ENCODE measurements at regions not wholly inside any gene's neighbourhood (a gene's known extent, or its start where the extent isn't known, plus 50 kb on each side); places are given as distances from the start of the nearest gene placed in this dataset.

DNA sequence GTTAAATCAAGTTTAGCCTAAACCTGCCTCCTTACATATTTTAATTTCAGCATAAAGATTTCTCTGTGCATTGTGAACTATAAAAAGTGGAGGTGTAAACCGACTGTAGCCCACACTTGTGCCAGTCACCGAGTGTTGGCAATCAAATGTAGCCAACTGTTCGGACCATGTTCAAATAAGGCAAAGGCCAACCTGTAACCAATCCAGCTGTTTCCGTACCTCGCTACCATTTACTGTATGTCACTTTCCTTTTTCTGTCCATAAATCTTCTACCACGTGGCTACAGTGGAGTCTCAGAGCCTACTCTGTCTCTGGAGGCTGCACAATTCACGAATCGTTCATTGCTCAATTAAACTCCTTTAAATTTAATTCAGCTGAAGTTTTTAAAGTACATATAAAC is 156.0 kb downstream of the SLC25A46 start (continued):
- TF ChIP-seq, protein P1, sequence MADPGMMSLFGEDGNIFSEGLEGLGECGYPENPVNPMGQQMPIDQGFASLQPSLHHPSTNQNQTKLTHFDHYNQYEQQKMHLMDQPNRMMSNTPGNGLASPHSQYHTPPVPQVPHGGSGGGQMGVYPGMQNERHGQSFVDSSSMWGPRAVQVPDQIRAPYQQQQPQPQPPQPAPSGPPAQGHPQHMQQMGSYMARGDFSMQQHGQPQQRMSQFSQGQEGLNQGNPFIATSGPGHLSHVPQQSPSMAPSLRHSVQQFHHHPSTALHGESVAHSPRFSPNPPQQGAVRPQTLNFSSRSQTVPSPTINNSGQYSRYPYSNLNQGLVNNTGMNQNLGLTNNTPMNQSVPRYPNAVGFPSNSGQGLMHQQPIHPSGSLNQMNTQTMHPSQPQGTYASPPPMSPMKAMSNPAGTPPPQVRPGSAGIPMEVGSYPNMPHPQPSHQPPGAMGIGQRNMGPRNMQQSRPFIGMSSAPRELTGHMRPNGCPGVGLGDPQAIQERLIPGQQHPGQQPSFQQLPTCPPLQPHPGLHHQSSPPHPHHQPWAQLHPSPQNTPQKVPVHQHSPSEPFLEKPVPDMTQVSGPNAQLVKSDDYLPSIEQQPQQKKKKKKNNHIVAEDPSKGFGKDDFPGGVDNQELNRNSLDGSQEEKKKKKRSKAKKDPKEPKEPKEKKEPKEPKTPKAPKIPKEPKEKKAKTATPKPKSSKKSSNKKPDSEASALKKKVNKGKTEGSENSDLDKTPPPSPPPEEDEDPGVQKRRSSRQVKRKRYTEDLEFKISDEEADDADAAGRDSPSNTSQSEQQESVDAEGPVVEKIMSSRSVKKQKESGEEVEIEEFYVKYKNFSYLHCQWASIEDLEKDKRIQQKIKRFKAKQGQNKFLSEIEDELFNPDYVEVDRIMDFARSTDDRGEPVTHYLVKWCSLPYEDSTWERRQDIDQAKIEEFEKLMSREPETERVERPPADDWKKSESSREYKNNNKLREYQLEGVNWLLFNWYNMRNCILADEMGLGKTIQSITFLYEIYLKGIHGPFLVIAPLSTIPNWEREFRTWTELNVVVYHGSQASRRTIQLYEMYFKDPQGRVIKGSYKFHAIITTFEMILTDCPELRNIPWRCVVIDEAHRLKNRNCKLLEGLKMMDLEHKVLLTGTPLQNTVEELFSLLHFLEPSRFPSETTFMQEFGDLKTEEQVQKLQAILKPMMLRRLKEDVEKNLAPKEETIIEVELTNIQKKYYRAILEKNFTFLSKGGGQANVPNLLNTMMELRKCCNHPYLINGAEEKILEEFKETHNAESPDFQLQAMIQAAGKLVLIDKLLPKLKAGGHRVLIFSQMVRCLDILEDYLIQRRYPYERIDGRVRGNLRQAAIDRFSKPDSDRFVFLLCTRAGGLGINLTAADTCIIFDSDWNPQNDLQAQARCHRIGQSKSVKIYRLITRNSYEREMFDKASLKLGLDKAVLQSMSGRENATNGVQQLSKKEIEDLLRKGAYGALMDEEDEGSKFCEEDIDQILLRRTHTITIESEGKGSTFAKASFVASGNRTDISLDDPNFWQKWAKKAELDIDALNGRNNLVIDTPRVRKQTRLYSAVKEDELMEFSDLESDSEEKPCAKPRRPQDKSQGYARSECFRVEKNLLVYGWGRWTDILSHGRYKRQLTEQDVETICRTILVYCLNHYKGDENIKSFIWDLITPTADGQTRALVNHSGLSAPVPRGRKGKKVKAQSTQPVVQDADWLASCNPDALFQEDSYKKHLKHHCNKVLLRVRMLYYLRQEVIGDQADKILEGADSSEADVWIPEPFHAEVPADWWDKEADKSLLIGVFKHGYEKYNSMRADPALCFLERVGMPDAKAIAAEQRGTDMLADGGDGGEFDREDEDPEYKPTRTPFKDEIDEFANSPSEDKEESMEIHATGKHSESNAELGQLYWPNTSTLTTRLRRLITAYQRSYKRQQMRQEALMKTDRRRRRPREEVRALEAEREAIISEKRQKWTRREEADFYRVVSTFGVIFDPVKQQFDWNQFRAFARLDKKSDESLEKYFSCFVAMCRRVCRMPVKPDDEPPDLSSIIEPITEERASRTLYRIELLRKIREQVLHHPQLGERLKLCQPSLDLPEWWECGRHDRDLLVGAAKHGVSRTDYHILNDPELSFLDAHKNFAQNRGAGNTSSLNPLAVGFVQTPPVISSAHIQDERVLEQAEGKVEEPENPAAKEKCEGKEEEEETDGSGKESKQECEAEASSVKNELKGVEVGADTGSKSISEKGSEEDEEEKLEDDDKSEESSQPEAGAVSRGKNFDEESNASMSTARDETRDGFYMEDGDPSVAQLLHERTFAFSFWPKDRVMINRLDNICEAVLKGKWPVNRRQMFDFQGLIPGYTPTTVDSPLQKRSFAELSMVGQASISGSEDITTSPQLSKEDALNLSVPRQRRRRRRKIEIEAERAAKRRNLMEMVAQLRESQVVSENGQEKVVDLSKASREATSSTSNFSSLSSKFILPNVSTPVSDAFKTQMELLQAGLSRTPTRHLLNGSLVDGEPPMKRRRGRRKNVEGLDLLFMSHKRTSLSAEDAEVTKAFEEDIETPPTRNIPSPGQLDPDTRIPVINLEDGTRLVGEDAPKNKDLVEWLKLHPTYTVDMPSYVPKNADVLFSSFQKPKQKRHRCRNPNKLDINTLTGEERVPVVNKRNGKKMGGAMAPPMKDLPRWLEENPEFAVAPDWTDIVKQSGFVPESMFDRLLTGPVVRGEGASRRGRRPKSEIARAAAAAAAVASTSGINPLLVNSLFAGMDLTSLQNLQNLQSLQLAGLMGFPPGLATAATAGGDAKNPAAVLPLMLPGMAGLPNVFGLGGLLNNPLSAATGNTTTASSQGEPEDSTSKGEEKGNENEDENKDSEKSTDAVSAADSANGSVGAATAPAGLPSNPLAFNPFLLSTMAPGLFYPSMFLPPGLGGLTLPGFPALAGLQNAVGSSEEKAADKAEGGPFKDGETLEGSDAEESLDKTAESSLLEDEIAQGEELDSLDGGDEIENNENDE (IDR thresholded peaks at IDR 0.05; ENCODE audit: insufficient replicate concordance, low read length), result no peak
- TF ChIP-seq EP300 (IDR thresholded peaks at IDR 0.05; ENCODE audit: borderline replicate concordance in 1 of 2, low read depth in 2 of 2, low read length in 2 of 2) (no peak), SP2 (IDR thresholded peaks at IDR 0.05; ENCODE audit: low read length) (no peak), SP4 (IDR thresholded peaks at IDR 0.05; ENCODE audit: low read length) (no peak), BCL11A (IDR thresholded peaks at IDR 0.05; ENCODE audit: low read depth in 2 of 2, low read length in 2 of 2) (no peak), JUN (IDR thresholded peaks at IDR 0.05; ENCODE audit: low read depth, low read length) (no peak)
- TF ChIP-seq, protein P2, sequence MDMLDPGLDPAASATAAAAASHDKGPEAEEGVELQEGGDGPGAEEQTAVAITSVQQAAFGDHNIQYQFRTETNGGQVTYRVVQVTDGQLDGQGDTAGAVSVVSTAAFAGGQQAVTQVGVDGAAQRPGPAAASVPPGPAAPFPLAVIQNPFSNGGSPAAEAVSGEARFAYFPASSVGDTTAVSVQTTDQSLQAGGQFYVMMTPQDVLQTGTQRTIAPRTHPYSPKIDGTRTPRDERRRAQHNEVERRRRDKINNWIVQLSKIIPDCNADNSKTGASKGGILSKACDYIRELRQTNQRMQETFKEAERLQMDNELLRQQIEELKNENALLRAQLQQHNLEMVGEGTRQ (IDR thresholded peaks at IDR 0.05; ENCODE audit: low read length), result no peak
- TF ChIP-seq, protein P3, sequence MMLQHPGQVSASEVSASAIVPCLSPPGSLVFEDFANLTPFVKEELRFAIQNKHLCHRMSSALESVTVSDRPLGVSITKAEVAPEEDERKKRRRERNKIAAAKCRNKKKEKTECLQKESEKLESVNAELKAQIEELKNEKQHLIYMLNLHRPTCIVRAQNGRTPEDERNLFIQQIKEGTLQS (IDR thresholded peaks at IDR 0.05; ENCODE audit: insufficient read depth, low read depth, low read length), result no peak
